WTC11 (cell line): ENCODE measurements at regions not wholly inside any gene's neighbourhood (a gene's known extent, or its start where the extent isn't known, plus 50 kb on each side); places are given as distances from the start of the nearest gene placed in this dataset.

ENCODE experiments used
- ATAC-seq: fragments of 200-7000 bp; cut with Tn5 transposase; 2 replicates; pipeline ENCODE4 v1.10.0; 2021; ENCODE audit warnings: mild to moderate bottlenecking, moderate library complexity
- CTCF ChIA-PET: fragments of 300-600 bp; sonication (Branson Sonifier 250); formaldehyde crosslinking; loops from one replicate; lab custom pipeline; 2021; ENCODE audit warnings: antibody characterized with exemption; lab: Charles Lee
- POLR2A ChIA-PET: fragments of 350-600 bp; sonication (Branson Sonifier 250); formaldehyde crosslinking; loops from one replicate; lab custom pipeline; 2021; ENCODE audit warnings: antibody characterized with exemption; lab: Charles Lee
- DNase-seq: peaks from one replicate; pipeline ENCODE4 v3.0.0; 2021; ENCODE audit warnings: low spot score
- H3K27ac Mint-ChIP-seq: 2 replicates; pipeline ENCODE4 v1.8.0; 2021; ENCODE audit warnings: mixed read lengths
- H3K27me3 Mint-ChIP-seq: 2 replicates; pipeline ENCODE4 v1.8.0; 2021; ENCODE audit warnings: low read depth, mild to moderate bottlenecking, moderate library complexity, mixed read lengths
- H3K36me3 Mint-ChIP-seq: 2 replicates; pipeline ENCODE4 v1.8.0; 2021; ENCODE audit warnings: mixed read lengths
- H3K4me1 Mint-ChIP-seq: 2 replicates; pipeline ENCODE4 v1.8.0; 2022; ENCODE audit warnings: mixed read lengths
- H3K4me3 Mint-ChIP-seq: 2 replicates; pipeline ENCODE4 v1.8.0; 2021; ENCODE audit warnings: mild to moderate bottlenecking, moderate library complexity, mixed read lengths
- H3K9me3 Mint-ChIP-seq: 2 replicates; pipeline ENCODE4 v1.8.0; 2021; ENCODE audit warnings: mixed read lengths
- E2F1 ChIP-seq: sonication (generic); formaldehyde crosslinking; IDR thresholded peaks from 2 replicates; pipeline ENCODE4 v1.8.0; 2022; ENCODE audit warnings: mild to moderate bottlenecking, missing genetic modification reagents
- GABPB1 ChIP-seq: sonication (generic); formaldehyde crosslinking; IDR thresholded peaks from 2 replicates; pipeline ENCODE4 v1.8.1; 2023; ENCODE audit warnings: mild to moderate bottlenecking, missing genetic modification reagents
- GTF2I ChIP-seq: fragments of 250-450 bp; sonication (Bioruptor Pico); conservative IDR thresholded peaks from 2 replicates; pipeline ENCODE4 v1.4.0; 2021; ENCODE audit warnings: mild to moderate bottlenecking
- JUN ChIP-seq: sonication (generic); formaldehyde crosslinking; IDR thresholded peaks from 2 replicates; pipeline ENCODE4 v1.8.0; 2023; ENCODE audit warnings: mild to moderate bottlenecking, missing genetic modification reagents
- KAT7 ChIP-seq: sonication (generic); formaldehyde crosslinking; IDR thresholded peaks from 2 replicates; pipeline ENCODE4 v1.8.1; 2023; ENCODE audit warnings: missing genetic modification reagents, mild to moderate bottlenecking, borderline replicate concordance
- SMAD4 ChIP-seq: sonication (generic); formaldehyde crosslinking; IDR thresholded peaks from 2 replicates; pipeline ENCODE4 v1.8.0; 2022; ENCODE audit warnings: mild to moderate bottlenecking, missing genetic modification reagents
- TEAD1 ChIP-seq: sonication (generic); formaldehyde crosslinking; IDR thresholded peaks from 2 replicates; pipeline ENCODE4 v1.8.0; 2022; ENCODE audit warnings: mild to moderate bottlenecking, missing genetic modification reagents
- TP53 ChIP-seq: sonication (generic); formaldehyde crosslinking; IDR thresholded peaks from 2 replicates; pipeline ENCODE4 v1.8.1; 2023; ENCODE audit warnings: mild to moderate bottlenecking, missing genetic modification reagents
- ZNF121 ChIP-seq: sonication (generic); formaldehyde crosslinking; IDR thresholded peaks from 2 replicates; pipeline ENCODE4 v1.8.0; 2023; ENCODE audit warnings: missing genetic modification reagents
- ZNF396 ChIP-seq: fragments of 250-450 bp; sonication (Bioruptor Pico); IDR thresholded peaks from 2 replicates; pipeline ENCODE4 v1.8.0; 2021; ENCODE audit warnings: mild to moderate bottlenecking, moderate library complexity, borderline replicate concordance
- ZNF512 ChIP-seq: sonication (generic); formaldehyde crosslinking; IDR thresholded peaks from 2 replicates; pipeline ENCODE4 v1.8.1; 2022; ENCODE audit warnings: missing genetic modification reagents, borderline replicate concordance
- TF ChIP-seq, protein P1 (sequence below): sonication (generic); formaldehyde crosslinking; IDR thresholded peaks from 2 replicates; pipeline ENCODE4 v1.8.0; 2022; ENCODE audit warnings: mild to moderate bottlenecking, missing genetic modification reagents
- TF ChIP-seq, protein P2 (sequence below): fragments of 250-450 bp; sonication (Bioruptor Pico); IDR thresholded peaks from 2 replicates; pipeline ENCODE4 v1.9.0; 2021; ENCODE audit warnings: mild to moderate bottlenecking
- TF ChIP-seq, protein P3 (sequence below): sonication (generic); formaldehyde crosslinking; IDR thresholded peaks from 2 replicates; pipeline ENCODE4 v1.8.0; 2023; ENCODE audit warnings: missing genetic modification reagents, mild to moderate bottlenecking, borderline replicate concordance

GRCh38 chr10:129046065-129046681 is 420.9 kb upstream of the MGMT start:
- ChIA-PET POLR2A (no interaction called here), CTCF (no interaction called here)
- DNase-seq = no peak
- Mint-ChIP-seq H3K36me3 (no peaks in the 10 kb centered on the region), H3K27me3 (no peaks in the 10 kb centered on the region; the same call in 1 of the 2 replicates), H3K4me3 (no peak overlapping the region), H3K9me3 (no peaks in the 10 kb centered on the region), H3K4me1 (peaks cover 7% of the 10 kb centered on the region), H3K27ac (no peak overlapping the region)
- ATAC-seq = no peak
- TF ChIP-seq GABPB1 (CRISPR knock-in tag) = no peak

DNA sequence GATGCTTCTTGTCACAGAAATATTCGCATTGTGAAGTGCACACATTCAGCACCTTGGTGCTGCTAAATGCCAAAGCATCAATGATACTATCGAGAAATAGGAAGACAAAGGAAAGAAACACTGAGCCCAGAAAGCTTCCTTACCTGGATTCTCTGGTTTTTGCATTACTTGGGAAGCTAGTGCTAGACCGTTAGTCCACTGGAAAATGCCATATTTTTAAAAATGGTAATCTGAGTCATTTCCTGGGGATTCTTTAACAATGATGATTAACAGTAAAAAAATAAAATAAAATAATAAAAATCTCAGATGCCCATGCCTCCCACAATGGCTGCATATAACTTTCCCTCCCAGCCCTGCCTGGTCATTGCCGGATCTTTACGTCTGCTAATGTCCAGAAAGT is 420.1 kb upstream of the MGMT start:
- DNase-seq = no peak
- Mint-ChIP-seq H3K27ac (no peak overlapping the region), H3K4me3 (no peak overlapping the region), H3K36me3 (no peaks in the 10 kb centered on the region), H3K4me1 (peaks cover 7% of the 10 kb centered on the region), H3K27me3 (no peaks in the 10 kb centered on the region; the same call in 1 of the 2 replicates), H3K9me3 (no peaks in the 10 kb centered on the region)
- ATAC-seq = no peak
- TF ChIP-seq, protein P1, sequence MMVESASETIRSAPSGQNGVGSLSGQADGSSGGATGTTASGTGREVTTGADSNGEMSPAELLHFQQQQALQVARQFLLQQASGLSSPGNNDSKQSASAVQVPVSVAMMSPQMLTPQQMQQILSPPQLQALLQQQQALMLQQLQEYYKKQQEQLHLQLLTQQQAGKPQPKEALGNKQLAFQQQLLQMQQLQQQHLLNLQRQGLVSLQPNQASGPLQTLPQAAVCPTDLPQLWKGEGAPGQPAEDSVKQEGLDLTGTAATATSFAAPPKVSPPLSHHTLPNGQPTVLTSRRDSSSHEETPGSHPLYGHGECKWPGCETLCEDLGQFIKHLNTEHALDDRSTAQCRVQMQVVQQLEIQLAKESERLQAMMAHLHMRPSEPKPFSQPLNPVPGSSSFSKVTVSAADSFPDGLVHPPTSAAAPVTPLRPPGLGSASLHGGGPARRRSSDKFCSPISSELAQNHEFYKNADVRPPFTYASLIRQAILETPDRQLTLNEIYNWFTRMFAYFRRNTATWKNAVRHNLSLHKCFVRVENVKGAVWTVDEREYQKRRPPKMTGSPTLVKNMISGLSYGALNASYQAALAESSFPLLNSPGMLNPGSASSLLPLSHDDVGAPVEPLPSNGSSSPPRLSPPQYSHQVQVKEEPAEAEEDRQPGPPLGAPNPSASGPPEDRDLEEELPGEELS (CRISPR knock-in tag) = no peak
- TF ChIP-seq TP53 (CRISPR knock-in tag) (no peak), ZNF121 (CRISPR knock-in tag) (no peak), ZNF396 (CRISPR knock-in tag) (no peak), GTF2I (CRISPR knock-in tag) (no peak), ZNF512 (CRISPR knock-in tag) (no peak), JUN (CRISPR knock-in tag) (no peak), TEAD1 (CRISPR knock-in tag) (no peak), KAT7 (CRISPR knock-in tag) (no peak), SMAD4 (CRISPR knock-in tag) (no peak), E2F1 (no peak)
- TF ChIP-seq, protein P2, sequence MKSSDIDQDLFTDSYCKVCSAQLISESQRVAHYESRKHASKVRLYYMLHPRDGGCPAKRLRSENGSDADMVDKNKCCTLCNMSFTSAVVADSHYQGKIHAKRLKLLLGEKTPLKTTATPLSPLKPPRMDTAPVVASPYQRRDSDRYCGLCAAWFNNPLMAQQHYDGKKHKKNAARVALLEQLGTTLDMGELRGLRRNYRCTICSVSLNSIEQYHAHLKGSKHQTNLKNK (CRISPR knock-in tag) = no peak
- TF ChIP-seq, protein P3, sequence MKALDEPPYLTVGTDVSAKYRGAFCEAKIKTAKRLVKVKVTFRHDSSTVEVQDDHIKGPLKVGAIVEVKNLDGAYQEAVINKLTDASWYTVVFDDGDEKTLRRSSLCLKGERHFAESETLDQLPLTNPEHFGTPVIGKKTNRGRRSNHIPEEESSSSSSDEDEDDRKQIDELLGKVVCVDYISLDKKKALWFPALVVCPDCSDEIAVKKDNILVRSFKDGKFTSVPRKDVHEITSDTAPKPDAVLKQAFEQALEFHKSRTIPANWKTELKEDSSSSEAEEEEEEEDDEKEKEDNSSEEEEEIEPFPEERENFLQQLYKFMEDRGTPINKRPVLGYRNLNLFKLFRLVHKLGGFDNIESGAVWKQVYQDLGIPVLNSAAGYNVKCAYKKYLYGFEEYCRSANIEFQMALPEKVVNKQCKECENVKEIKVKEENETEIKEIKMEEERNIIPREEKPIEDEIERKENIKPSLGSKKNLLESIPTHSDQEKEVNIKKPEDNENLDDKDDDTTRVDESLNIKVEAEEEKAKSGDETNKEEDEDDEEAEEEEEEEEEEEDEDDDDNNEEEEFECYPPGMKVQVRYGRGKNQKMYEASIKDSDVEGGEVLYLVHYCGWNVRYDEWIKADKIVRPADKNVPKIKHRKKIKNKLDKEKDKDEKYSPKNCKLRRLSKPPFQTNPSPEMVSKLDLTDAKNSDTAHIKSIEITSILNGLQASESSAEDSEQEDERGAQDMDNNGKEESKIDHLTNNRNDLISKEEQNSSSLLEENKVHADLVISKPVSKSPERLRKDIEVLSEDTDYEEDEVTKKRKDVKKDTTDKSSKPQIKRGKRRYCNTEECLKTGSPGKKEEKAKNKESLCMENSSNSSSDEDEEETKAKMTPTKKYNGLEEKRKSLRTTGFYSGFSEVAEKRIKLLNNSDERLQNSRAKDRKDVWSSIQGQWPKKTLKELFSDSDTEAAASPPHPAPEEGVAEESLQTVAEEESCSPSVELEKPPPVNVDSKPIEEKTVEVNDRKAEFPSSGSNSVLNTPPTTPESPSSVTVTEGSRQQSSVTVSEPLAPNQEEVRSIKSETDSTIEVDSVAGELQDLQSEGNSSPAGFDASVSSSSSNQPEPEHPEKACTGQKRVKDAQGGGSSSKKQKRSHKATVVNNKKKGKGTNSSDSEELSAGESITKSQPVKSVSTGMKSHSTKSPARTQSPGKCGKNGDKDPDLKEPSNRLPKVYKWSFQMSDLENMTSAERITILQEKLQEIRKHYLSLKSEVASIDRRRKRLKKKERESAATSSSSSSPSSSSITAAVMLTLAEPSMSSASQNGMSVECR (CRISPR knock-in tag) = no peak
- POLR2A ChIA-PET = no interaction called here
- CTCF ChIA-PET = no interaction called here
